HPDE6-E6E7 (cell line): ENCODE measurements at regions not wholly inside any gene's neighbourhood (a gene's known extent, or its start where the extent isn't known, plus 50 kb on each side); places are given as distances from the start of the nearest gene placed in this dataset.

Source experiments
- DNase-seq: peaks from one replicate; pipeline ENCODE4 v3.0.0; 2011; ENCODE audit warnings: missing footprints; ENCODE audit errors: extremely low spot score

DNA sequence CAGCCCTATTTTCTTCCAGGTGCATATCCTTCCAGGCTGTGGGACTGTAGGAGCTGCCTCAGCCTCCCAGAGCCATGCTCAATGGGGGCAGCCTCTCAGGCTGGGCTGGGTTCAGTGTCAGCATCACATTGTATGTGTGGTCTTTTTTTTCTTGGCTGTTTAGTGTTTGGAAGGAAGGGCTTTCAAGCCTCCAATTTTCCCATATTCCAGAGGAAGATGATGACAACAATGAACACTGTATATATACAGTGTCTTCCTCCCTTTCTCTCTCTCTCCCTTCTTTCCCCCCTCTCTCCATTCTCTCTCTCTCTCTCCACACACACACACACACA, 326.4 kb downstream of the DYSF start:
- DNase-seq, result no peak

DNA sequence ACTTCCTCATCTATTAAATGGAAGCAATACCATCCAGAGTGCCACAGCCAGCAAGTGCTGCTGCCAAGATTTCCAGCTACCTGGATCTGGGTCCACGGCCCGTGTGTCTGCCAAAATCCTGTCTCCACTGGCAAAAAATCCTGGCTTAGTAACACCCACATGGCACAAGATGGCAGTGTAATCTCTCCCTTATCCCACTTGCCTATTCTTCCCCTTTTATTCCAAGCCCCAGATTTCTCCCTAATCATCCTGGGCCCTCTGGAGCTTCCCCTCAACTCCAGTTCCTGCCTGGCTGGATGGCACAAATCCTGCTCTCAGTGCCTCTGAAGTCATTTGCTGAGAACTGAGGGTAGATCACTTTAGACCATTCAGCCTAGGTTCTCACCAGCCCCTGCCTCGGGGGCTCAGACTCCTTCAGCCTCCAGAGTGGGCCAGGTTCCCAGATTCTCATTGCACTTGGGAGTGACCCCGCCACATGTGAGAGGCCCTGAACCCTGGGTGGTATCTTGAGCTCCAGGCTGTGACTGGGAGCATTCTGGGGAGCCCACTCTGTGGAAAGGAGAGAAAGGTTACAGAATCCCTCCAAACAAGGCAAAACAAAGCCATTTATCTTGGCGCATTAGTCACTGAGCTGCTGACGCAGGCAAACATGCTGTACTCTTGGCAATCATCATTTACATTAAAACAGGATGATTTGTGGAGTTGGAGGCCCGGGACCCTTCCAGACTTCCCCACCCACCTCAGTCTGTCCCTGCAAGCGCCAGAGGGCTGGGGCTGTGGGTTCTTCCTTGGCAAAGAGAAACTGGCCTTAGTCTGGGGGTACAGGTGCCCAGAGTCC, 325.8 kb downstream of the DYSF start:
- no peak for DNase-seq

DNA sequence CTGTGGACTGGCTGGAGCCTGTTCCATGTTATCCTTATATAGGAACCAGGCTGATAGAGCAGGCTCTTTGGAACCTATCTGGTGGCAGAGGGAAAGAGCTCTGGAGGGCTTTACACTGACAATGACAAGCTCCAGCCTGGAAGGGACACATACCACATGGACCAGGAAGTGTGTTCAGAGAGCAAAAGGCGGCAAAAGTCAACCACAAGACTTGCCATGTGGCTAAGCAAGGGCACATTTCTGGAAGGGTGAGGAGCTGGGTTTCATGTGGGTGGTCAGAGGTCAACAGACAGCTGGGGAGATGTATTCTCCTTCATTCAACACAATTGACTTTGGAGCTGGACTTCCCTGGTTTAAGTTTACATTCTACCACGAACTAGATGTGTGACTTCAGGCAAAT, 325.2 kb downstream of the DYSF start:
- DNase-seq, result no peak

DNA sequence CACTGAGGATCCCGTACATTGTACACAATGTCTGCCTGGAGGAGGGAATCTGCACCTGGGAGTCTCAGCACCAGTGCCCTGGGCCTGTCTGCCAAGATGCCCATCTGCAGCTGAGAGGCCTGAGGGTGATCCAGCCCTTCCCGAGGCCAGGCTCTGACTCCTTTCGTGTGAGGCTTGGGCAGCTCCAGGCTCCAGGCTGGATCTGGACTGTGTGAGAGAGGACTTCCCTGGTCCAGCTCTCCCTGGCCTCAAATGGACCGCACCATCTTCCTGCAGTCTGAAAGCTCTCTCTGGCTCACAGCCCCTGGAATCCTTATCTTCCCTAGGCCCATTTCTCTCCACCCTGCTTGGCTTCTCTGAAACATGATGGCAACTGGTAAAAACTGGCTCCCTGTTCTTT, 324.6 kb downstream of the DYSF start:
- DNase-seq, result no peak

DNA sequence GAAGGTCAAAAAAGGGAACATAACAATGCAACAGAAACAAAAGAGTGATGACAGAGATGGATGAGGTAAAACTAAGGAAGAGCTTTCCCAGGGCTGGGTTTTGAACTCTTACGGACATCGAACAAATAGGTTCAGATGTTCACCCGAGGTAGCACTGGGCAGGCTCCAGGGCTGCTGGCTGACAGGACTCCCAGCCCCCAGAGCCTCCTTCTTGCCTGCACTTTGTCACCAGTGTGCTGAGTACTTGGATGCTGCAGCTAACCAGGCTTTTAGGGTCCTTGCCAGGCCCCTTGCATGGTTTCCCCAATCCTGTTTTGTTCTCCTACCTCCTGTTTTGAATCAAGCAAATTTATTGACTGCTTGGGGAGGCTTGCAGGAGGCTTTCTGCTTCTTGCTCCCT, 322.9 kb downstream of the DYSF start:
- no peak for DNase-seq

DNA sequence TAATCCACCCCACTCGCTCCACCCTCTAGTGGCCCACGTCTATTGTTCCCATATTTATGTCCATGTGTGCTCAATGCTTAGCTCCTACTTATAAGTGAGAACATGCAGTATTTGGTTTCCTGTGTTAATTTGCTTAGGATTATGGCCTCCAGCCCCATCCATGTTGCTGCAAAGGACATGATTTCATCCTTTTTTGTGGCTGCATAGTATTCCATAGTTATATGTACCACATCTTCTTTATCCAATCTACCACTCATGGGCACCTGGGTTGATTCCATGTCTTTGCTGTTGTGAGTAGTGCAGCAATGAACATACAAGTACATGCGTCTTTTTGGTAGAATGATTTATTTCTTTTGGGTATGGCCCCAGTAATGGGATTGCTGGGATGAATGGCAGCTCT, 319.9 kb downstream of the DYSF start:
- no peak for DNase-seq

DNA sequence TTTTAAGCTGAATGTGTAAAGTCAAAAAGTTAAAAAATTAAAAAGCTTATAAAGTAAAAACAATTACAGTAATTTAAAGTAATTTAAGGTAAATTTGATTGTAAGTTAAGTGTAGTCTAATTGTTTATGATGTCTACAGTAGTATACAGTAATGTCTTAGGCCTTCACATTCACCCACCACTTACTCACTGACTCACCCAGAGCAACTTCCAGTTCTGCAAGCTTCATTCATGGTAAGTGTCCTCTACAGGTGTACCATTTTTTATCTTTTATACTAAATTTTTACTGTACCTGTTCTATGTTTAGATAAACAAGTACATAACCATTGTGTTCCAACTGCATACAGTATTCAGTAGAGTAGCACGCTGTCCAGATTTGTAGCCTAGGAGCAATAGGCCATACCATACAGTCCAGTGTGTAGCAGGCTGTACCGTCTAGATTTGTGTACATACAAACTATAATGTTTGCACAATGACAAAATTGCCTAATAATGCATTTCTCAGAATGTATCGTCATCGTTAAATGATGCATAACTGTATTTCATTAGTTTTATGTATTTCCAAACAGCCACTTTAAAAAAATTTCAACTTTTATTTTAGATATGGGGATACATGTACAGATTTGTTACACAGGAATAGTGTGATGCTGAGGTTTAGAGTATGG, 319.3 kb downstream of the DYSF start:
- no peak for DNase-seq

DNA sequence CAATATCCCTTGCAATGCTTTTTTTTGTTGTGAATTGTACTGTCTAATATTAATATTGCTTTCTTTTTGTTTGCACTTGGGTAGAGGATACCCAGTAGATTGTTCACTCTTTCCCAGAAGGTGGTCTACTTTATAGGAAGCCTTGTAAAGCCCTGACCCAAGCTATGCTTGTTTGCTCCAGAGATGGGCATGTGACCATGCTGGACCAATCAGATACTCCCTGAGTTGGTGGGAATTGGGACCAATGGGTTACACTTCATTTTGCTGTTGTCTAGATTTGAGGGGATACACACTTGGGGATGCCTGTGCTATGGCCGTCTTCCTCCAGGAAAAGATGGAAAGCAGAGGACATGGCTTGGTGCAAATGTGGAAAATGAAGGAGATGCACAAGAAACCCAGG, 314.3 kb downstream of the DYSF start:
- no peak for DNase-seq

DNA sequence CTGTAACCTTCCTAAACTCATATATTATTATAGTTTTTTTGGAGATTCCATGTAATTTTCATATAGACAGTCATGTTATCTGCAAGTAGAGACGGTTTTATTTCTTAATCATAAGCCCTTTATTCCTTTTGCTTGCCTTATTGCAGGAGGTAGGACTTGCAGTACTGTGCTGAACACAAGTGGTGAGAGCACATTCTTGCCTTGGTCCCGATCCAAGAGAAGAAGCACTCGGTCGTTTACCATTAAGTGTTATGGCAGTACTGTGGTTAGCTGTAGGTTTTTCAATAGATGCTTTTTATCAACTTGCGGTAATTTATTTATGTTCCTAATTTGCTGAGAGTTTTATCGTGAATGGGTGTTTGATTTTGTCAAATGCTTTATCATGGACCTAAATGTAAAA, 305.7 kb downstream of the DYSF start:
- DNase-seq, result no peak

DNA sequence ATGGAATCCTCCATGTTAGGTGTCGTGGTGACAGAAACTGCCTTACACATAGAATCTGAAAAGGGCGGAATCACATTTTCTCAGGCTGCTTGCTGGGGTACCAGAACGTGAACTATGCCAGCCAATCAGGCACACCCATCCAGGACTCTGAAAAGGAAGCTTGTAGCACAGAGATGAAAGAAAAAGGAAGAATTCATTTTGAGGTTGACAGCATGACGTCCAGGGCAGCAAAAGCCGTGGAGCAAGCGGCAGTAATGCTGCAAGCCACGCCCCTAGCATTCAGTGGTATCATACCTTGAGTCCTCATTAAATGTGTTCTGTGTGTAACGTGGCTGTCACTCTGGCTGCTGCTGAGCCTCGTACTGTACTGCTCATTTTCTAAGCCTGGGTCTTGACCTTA, 304.0 kb downstream of the DYSF start:
- no peak for DNase-seq

DNA sequence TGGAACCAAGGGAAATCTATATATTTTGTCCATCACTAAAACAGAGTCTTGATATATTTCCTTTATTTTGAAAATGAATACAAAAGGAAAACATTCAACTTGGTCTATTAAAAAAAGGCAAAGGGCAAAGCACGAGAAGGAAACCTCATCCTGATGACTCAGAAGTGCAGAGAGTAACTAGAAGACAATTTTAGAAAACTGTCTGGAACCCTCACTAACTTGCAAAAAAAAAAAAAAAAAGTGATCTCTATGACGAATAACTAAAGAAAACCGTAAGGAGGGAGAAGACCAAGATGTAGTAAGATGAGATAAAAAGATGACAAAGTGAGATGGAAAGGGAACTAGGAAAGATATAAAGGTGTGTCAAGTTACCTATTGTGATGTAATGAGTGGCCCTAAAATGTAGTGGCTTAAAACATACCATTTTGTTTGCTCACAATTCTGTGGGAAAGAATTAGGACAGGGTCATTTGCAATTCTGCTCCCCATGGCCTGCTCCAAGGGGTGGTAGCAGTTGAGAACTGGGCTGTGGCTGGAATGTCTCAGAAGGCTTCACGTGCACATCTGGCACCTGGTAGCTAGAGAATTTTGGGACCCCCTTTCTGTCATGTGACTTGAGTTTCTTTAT, 303.0 kb downstream of the DYSF start:
- no peak for DNase-seq

DNA sequence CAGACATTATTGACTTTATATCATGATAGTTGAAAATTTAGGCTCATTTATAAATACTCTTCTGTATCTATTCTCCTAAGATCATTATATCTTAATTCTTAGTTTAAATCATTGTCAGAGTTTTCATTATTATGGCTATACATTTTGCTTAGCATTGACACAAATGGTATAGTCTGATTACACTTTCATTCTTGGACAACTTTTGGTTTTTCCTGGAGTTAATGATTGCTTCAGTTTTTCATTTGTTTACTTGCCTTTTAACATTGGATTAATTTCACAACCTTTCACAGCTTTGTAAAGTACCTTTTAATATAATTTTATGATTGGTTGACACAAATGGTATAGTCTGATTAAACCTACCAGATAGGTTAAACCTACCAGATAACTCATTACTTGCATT, 298.2 kb downstream of the DYSF start:
- no peak for DNase-seq

DNA sequence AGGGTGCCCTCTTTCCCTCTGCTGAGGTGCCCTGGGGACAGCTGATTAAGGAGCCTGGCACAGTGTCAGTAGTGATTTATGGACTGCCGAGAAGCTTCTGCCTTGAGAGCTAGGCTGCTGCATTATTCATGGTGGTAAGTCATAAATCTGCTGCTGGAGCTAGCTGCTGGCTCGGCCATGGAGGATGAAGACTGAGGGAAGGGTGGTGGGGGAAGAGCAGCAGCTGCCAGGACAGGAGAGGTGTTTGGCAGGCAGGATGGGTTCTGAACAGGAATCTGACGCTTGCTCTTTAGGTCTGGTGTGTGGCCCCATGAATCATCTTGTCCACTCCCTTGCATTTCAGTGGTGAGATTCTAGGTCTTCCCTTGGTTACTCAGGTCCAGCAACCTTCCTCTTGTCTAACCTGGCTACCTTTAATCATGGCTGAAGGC, 296.3 kb downstream of the DYSF start:
- DNase-seq, result no peak

DNA sequence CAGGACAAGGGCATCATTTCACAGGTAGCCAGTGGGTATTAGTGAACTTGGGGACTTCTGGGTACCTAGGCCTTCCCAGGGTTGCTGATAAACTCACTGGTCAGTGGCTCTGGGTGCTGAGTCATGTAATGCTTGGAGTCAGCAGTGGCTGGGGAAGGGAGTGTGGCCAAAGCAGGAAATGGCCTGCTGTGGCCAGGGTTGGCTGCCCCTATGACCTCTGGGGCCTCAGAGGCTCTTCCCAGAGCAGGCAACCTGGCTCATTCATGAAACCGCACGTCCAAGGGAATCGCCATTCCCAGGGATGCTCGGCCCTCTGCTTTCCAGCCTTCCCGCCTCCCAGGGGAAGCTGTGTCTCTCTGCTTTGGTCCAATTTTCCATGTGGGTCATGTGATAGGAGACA, 294.9 kb downstream of the DYSF start:
- DNase-seq, result no peak

DNA sequence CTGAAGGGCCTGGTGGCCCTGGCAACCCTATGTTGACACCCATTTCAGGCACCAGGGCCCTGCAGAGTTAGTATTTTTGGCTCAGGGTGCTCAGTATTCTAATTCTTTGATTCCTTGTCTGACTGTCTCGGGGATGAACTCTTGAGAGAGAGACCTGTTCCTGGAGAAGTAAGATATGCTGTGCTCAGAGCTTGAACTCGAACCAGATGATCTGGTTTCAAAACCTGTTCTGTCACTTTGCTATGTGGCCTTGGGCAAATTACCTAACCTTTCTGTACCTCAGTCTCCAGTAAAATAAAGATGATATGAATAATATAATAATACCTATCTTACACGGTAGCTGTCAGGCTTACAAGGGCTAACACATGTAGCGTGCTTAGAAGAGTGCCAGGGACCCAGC, 294.2 kb downstream of the DYSF start:
- peak; percentile 56 for DNase-seq

DNA sequence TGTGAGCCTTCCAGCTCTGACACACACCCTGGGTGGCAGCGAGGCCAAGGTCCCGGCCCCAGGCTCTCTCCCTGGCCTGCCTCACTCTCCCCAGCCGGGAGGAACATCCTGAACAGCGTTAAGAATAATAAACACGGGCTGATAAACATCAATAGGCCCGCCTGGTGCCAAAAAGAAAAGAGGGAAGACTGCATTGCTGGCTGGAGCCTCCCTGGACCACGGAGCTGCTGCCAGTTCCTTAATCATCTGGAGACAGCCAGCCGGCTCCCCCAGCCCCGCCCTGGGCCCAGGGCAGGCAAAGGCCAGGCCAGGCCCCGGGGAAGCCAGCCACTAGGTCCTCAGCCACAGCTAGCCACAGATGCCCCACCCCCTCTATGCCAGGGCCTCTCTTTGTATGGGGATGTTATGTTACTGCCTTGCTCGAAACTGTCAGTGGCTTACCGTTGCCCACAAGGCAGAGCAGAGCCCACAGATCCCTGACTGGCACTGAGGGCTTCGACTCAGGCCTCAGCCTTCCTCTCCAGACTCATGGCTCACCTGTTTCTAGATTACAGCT, 293.7 kb downstream of the DYSF start:
- DNase-seq, result peak; percentile 22

DNA sequence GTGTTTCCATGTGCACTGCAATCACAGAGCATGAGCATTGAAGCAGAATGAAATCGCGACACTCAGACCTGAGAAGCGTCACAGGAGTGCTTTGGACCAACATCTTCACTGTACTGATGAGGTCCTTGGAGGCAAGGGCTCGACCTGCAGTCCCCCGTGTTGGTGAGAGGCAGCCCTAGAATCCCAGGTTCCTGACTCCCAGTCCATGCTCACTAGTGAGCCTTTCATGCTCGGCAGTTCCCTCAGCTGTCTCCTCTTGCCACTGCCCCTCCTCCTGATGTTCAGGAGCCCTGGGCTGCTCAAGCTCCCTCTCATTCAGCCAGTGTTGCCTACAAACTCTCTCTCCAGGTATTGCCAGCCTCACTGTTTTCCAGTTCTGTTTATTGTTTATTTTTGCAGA, 291.4 kb downstream of the DYSF start:
- no peak for DNase-seq

DNA sequence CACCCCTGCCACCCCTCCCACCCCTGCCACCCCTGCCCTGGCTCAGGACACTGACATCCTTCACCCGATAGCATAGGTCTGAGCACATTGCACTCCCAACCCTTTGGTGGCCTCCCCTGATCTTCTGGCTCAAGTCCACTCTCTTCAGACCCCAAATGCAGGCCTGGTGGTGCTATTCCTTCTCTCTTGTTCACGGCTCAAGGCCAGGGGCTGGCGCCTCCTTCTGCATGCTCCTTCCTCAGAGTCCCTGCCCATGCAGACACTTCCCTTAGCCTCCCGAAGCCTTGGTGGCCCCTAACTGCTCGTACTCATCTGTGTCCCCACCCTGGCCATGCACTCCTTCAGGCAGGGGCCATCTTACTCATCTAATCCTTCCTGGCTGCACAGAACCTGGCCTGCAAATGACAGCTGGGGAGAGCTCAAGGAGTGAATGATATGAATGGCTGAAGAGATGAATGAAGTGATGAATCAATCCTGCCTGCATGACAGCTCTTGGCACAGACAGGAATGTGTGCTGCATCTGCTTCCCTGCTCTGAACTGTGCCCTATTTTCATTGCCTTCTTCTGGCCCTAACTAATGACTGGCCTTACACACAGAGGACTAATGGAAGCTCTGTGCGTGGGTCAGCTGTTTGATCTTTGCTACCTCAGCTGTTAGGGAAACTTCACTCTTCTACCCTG, 290.8 kb downstream of the DYSF start:
- DNase-seq, result no peak

DNA sequence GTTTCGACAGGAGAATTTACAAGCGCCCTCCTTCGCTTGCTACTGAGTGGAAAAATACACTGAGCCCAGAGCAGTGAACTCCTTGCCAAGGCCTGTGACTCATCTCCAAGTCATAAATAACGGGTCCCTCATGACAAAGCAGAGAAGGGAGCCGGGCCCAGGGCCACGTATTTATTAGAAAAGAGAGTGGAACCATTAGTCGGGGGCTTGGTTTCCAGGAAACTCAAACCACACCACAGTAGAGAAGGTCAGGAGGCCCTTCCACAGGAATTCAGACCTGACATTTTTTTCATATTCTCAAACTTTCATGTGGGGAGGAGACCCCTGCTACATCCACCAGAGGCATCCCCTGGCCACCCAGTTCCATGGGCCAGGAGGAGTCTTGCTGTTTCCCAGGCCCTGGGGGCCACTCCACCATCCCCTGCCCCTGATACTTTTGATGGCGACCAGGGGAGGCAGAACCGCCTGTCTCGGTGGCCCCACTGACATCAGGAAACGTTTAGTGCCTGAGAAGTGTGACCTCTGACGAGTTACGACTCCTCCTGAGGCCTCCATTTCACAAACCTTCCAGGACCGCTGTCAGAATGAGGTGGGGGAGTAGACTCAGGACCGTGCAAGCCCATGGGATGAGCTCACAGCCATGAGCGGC, 289.7 kb downstream of the DYSF start:
- DNase-seq, result peak; percentile 62

DNA sequence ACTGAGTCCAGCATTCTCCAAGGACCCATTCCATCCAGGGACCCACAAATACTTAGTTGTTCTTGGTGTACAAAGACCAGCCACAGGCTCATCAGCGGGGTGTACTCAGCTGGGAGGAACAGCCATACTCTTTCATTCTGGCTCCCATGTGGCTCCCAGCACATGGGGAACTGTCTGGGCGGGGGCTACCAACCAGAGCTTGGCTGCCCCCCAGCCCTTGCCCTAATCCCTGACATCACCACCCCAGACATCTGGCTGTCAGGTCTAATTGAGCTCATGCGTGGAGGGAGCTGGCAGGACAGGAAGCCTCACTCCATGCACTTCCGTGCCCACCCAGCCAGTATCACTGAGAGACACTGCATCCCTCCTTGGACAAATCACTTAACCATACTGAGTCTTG, 283.6 kb downstream of the DYSF start:
- DNase-seq, result no peak

DNA sequence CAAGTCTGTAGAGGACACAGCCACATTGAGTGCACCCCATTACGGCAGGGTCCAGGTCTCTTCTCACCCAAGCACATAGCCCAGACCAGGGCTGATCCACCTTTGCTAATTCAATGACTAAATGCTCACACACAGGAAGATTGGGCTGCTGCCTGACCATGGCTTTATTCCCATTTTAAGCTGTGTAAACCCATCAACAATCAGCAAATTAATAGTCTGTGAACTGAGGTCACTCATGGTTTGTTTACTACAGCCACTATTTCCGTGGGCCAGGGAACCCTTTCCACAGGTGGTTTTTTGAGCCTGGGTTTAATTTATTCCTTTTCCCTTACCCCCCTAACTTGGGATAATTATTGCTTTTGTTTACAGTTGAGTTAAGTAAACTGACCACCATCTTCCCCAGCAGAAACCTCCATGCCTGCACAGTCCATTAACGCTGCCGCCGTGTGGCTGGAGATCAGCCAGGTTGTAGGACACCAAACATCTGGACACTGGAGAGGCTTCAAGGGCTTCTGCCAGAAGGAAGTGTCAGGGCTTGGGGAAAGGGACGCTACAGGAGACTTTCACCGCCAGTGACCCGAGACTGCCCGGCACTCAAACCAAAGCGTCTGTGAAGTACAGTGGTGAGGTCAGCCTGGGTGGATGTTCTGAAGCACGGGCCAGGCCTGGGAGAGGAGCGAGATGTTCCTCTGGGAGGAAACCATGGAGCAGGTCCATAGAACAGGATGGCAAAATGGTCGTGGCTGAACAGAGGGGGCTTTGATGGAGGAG, 282.9 kb downstream of the DYSF start:
- no peak for DNase-seq
